GM18499 (cell line): ENCODE measurements at regions not wholly inside any gene's neighbourhood (a gene's known extent, or its start where the extent isn't known, plus 50 kb on each side); places are given as distances from the start of the nearest gene placed in this dataset.

Experiments used
- ATAC-seq: cut with Tn5 transposase; IDR thresholded peaks from one replicate; pipeline ENCODE4 v1.9.1; 2021; ENCODE audit warnings: moderate number of reproducible peaks; ENCODE audit not compliant: insufficient read depth, unreplicated experiment

DNA sequence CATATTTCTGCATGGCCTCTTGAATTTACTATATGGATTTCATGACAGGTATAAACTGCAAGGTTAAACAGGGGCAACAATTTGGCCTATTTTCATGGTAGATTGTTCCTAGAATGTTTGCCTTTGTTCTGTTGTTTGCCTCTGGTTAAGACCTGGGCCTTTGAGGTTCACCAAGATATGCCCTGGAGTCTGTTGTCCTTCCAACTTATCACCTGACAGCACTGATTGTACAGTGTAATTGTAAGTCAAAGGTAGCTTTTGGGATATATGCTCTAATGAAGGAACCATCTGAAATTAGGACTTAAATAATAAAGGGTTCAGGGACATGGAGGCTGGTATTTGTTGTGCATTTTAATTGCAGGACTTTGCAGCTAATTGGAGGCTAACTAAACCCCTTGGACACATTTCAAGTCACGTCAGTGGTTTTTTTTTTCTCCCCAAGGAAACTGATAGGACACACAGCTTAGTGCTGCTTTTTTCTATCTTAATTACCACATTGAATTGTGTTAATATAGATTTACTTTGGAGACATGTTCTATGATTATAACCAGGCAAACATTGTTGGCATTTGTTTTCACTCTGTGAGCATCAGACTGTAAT, 771.2 kb upstream of the LINC00305 start:
- no peak for ATAC-seq

DNA sequence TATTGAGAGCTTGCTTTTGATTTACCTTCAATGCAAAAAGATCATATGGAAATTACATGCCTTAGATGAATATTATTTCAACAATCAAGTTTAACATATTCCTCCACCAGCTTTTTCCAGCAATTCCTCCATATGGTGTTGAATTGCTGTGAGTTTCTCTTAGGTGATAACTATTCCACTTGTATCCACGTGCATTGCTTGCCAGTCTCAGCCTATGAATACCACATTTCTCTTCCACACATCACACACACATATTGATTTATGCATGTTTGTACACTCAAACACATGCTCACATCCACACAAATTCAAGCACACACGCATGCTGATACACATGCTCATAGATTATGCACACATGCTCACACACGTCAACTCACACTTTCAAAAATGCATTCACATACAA, 770.0 kb upstream of the LINC00305 start:
- no peak for ATAC-seq

DNA sequence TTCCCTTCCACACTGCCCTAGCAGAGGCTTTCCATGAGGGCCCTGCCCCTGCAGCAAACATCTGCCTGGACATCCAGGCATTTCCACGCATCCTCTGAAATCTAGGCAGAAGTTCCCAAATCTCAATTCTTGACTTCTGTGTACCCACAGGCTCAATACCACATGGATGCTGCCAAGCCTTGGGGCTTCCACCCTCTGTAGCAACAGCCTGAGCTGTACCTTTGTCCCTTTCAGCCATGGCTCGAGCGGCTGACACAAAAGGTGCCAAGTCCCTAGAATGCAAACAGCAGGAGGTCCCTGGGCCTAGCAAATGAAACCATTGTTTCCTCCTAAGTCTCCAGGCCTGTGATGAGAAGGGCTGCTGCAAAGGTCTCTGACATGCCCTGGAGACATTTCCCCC, 744.5 kb upstream of the LINC00305 start:
- ATAC-seq, result no peak

DNA sequence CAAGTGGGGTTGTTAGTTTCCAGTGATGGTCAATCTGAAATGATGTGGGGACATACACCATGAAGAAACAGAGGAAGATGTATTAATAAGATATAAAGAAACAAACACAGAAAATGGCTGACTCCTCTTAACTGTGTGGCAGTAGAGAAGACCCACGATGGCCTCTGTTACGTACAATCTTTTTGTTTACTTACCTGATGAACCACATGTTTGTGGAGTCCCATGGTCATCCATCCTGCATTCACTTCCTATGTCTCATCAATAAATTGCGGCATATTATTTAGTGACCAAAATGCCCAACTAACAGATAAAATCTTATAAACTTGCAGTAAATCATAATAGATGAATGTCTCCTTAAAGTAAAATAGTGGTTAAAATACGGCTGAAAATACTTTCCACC, 740.1 kb upstream of the LINC00305 start:
- ATAC-seq, result no peak

- no peak for ATAC-seq
These were observed 738.1 kb upstream of the LINC00305 start for GRCh38 chr18:64886995-64887394.

DNA sequence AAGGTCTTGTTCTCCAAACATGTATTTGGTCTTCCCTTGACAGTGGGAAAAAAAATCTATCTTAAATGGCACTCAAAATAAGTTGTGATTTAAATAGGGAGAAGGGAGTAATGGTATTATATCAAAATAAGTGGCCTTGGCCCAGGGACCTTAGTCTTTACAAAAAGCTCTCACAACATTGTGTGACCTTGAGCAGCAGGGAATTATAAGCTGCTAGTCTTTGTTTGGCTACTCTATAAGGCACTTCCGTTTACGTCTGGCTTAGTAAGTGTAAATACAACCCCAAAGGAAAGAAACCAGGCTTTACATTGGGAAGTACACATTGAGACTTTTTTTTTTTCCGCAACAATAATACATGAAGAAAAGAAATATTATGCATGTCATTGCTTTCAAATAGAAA, 734.0 kb upstream of the LINC00305 start:
- ATAC-seq, result no peak

GRCh38 chr18:64876833-64877232, 727.9 kb upstream of the LINC00305 start:
- no peak for ATAC-seq

DNA sequence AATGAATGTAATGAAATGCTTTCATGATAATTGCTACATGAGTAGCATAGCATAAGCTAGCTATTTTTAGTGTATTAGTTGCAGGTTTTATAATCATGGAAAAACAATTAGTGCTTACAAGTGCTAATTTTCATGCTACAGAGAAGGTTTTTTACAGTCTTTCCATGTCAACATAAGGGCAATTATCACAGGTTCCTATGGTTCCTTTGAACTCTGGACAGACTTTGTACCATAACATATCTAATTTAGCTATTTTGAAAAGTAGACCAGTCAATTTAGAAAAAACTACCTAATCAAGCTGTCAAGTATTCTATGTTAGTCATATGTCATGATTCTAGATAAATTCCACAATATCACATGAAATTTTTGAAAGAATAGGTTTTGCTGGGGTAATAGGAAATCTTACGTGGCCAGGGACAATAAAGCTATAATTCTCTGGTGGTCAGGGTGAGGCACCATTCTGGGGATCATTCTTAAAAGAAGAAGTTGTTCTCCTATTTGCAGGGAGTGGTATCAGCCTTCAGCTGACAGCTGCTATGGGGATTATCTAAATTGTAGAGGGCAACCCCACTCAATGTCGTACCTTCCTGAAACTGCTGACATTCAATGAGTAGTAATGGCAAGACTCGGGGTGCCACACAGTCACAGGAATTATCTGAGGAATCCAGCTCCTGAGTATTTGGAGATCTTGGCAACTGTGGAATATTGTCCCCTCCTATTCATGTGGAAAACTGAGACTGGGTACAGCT, 724.0 kb upstream of the LINC00305 start:
- ATAC-seq, result no peak

- ATAC-seq, result no peak
These were observed 705.2 kb upstream of the LINC00305 start for GRCh38 chr18:64854112-64854511.

DNA sequence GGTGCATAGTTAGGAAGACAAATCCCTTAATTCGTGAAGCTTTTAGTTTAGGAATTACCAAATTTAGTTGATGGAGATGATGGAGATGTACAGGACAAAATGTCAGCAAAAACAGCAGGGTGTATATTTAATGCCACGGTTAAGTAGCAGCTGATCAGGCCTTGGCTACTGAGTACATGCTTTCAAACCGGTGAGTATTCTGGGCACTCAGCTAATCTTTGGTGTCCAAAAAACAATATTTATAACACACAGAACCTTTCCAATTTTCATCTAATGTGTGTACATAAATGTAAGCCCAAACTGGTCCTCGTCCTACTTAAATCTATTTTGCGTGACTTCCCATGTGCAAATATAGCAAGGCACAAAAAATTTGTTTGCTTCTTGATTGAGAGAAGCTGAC, 703.4 kb upstream of the LINC00305 start:
- ATAC-seq, result no peak

GRCh38 chr18:64851726-64852125, 702.8 kb upstream of the LINC00305 start:
- no peak for ATAC-seq

GRCh38 chr18:64850791-64851190, 701.9 kb upstream of the LINC00305 start:
- no peak for ATAC-seq

GRCh38 chr18:64840911-64841701, 692.2 kb upstream of the LINC00305 start:
- no peak for ATAC-seq

DNA sequence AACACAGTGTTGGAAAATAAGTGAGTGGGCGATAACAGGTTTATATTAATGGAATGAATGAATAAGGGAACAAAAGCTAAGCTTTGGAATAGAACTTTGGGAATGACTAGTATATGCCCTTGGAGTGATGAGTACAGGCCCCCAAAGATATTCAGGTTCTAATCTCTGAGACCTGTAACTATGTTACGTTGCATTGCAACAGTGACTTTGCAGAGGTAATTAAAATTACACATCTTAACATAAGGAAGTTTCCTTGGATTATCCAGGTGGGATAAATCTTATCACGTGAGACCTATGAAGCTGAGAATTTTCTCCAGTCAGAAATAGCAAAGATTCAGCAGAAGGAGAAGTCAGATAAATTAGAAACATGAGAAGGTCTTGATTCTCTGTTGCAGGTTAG, 661.5 kb upstream of the LINC00305 start:
- no peak for ATAC-seq

GRCh38 chr18:64809801-64810200, 660.9 kb upstream of the LINC00305 start:
- ATAC-seq, result no peak

GRCh38 chr18:64807560-64807959, 658.7 kb upstream of the LINC00305 start:
- no peak for ATAC-seq

DNA sequence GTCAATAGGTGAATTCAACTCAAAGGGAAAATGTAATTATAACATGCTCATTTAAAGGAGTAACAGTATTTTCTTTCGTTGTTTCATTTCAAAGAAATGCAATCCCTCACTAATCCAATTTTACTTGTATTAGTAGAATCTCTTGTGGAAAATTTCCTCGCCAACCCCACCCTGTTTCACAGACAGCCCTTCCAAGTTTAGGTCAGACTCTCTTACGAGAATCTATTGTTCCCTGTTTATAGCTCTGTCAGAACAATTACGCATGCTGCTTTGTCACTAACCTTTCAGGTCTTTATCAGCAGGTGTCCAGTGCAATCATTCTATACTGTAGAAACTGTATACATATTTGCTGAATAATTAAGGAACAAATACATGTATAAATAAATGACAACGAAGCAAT, 657.8 kb upstream of the LINC00305 start:
- ATAC-seq, result no peak

DNA sequence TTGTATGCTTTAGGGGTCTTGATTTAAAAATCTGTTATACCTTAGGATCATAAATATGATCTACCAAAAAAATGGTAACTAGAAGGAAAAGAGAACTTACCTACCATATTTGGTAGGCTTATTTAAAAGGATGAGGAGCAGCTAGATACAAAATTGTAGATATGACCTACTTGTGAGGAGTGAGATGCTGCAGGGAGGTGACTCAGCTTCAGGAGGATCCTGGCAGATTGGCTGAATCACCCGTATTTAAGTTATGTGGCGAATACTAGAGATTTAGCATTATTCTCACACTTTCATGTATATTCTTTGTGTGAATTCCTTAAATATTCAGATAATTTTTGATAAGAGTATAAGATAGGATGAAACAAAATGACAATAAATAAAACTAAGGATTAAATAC, 657.3 kb upstream of the LINC00305 start:
- no peak for ATAC-seq

DNA sequence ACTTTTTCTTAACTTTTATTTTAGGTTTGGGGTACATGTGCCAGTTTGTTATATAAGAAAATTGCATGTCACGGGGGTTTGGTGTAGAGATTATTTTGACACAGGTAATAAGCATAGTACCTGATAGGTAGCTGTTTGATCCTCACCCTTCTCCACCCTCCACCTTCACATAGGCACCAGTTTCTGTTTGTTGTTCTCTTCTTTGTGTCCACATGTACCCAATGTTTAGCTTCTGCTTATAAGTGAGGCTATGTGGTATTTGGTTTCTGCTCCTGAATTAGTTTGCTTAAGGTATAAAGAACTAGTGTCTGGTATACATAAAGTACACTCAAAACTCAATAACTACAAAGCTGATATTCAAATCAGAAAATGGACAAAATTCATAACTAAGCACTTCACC, 654.6 kb upstream of the LINC00305 start:
- ATAC-seq, result no peak

DNA sequence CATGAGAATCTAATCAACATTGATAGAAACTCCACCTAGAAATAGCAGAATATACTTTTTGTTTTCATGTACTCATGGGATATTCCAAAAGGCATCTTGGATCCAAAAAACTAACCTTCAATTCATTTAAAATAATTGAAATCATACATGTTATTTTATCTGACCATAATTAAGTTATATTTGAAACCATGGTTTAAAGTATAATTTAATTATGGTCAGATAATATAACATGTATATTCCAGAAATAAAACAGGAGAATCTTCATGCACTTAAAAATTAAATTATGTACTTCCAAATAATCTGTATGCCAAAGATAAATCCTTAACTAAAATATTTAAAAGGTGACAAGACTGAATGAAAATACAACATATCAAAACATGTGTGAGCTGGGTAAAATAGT, 651.3 kb upstream of the LINC00305 start:
- no peak for ATAC-seq

DNA sequence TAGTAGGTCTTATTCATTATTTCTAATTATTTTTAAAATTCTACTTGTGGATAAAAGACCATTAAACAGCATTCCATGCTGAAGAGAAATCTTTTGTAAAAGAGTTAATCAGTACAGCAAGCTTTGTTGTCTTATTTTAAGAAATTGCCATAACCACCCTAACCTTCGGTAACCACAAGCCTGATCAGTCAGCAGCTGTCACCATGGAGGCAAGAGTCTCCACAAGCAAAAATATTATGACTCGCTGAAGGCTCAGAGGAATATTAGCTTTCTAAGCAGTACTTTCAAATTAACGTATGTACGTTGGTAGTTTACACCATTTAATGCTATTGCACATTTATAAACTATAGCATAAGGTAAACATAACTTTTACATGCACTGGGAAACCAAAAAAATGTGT, 650.5 kb upstream of the LINC00305 start:
- no peak for ATAC-seq
